GM23248 (cell line): ENCODE measurements at regions not wholly inside any gene's neighbourhood (a gene's known extent, or its start where the extent isn't known, plus 50 kb on each side); places are given as distances from the start of the nearest gene placed in this dataset.
"Not testable (repeated sequence)": the region's sequence is repeated elsewhere in the genome, so short reads cannot be mapped to it uniquely, and the experiment has no call there.

Source experiments
- DNase-seq: peaks from one replicate; pipeline ENCODE4 v3.0.0-alpha.2; 2015
- H2AFZ ChIP-seq: fragments of 200-600 bp; sonication (generic); 2 replicates; pipeline ENCODE4 v1.6.1; 2016; ENCODE audit warnings: antibody characterized with exemption
- H3F3A ChIP-seq: fragments of 200-600 bp; sonication (generic); 2 replicates; pipeline ENCODE4 v1.6.1; 2016; ENCODE audit warnings: mild to moderate bottlenecking, antibody characterized with exemption, mixed run types; ENCODE audit not compliant: insufficient read depth
- H3K27ac ChIP-seq: fragments of 200-600 bp; sonication (generic); 2 replicates; pipeline ENCODE4 v1.5.1; 2016; ENCODE audit warnings: mild to moderate bottlenecking
- H3K27me3 ChIP-seq: fragments of 200-600 bp; sonication (generic); replicated peaks from 2 replicates; pipeline ENCODE4 v1.6.1; 2016; ENCODE audit warnings: mild to moderate bottlenecking; ENCODE audit not compliant: insufficient read depth
- H3K36me3 ChIP-seq: fragments of 200-600 bp; sonication (generic); 2 replicates; pipeline ENCODE4 v1.6.1; 2016; ENCODE audit warnings: low read depth, mild to moderate bottlenecking
- H3K4me1 ChIP-seq: fragments of 200-600 bp; sonication (generic); 2 replicates; pipeline ENCODE4 v1.6.1; 2016; ENCODE audit warnings: mild to moderate bottlenecking; ENCODE audit not compliant: insufficient read depth
- H3K4me2 ChIP-seq: fragments of 200-600 bp; sonication (generic); one replicate; pipeline ENCODE4 v1.6.1; 2016; ENCODE audit warnings: mild to moderate bottlenecking; ENCODE audit not compliant: unreplicated experiment
- H3K4me3 ChIP-seq: fragments of 200-600 bp; sonication (generic); 2 replicates; pipeline ENCODE4 v1.5.1; 2016; ENCODE audit warnings: mild to moderate bottlenecking
- H3K79me2 ChIP-seq: fragments of 200-600 bp; sonication (generic); 2 replicates; pipeline ENCODE4 v1.6.1; 2016; ENCODE audit warnings: mild to moderate bottlenecking; ENCODE audit not compliant: insufficient read depth
- H3K9ac ChIP-seq: fragments of 200-600 bp; sonication (generic); 2 replicates; pipeline ENCODE4 v1.6.1; 2016; ENCODE audit warnings: mild to moderate bottlenecking
- H3K9me2 ChIP-seq: fragments of 200-600 bp; sonication (generic); 2 replicates; pipeline ENCODE4 v1.6.1; 2016; ENCODE audit warnings: mixed run types, mild to moderate bottlenecking, moderate library complexity; ENCODE audit not compliant: insufficient read depth
- H3K9me3 ChIP-seq: fragments of 200-600 bp; sonication (generic); one replicate; pipeline ENCODE4 v1.6.1; 2017; ENCODE audit warnings: low read depth
- H4K20me1 ChIP-seq: fragments of 200-600 bp; sonication (generic); 2 replicates; pipeline ENCODE4 v1.6.0; 2016; ENCODE audit not compliant: insufficient read depth
- EZH2 ChIP-seq: fragments of 200-600 bp; sonication (generic); IDR thresholded peaks from 2 replicates; pipeline ENCODE4 v1.6.1; 2018; ENCODE audit warnings: antibody characterized with exemption, mild to moderate bottlenecking; ENCODE audit not compliant: insufficient read depth, poor library complexity, severe bottlenecking
- EZH2phosphoT487 ChIP-seq: fragments of 200-600 bp; sonication (generic); IDR thresholded peaks from 2 replicates; pipeline ENCODE4 v1.6.1; 2018; ENCODE audit warnings: antibody characterized with exemption, moderate library complexity, mild to moderate bottlenecking, low read depth; ENCODE audit not compliant: insufficient read depth
- WGBS, 2 experiments: methylation state at CpG; one replicate each; pipeline ENCODE4 v1.1.6; 2015 to 2017; ENCODE audit warnings: low lambda C conversion rate in 2 of 2, low coverage in 1 of 2; ENCODE audit errors: missing lambda C conversion rate in 2 of 2; 5-methylcytosine and 5-hydroxymethylcytosine counted together
- in situ Hi-C: fragments of 300-500 bp; cut with MboI; formaldehyde crosslinking; loops from 2 replicates; pipeline ENCODE4 v1.15.0; 2020

- Histone ChIP-seq H3K36me3 (no peaks in the 10 kb centered on the region), H3K4me2 (no peak overlapping the region), H3K79me2 (no peaks in the 10 kb centered on the region), H3K27ac (no peak overlapping the region), H3K9ac (no peak overlapping the region), H4K20me1 (no peaks in the 10 kb centered on the region), H3K27me3 (no peaks in the 10 kb centered on the region), H3F3A (no peaks in the 10 kb centered on the region), H3K4me1 (no peaks in the 10 kb centered on the region), H3K9me3 (no peaks in the 10 kb centered on the region), H3K9me2 (no peaks in the 10 kb centered on the region), H2AFZ (no peak overlapping the region), H3K4me3 (no peak overlapping the region)
- in situ Hi-C loops, result no loop called here
- TF ChIP-seq EZH2phosphoT487, result no peak
- 55 to 56% methylated on average over 5 of the region's 5 CpGs for WGBS, 2 experiments
- no peak for DNase-seq
These were observed 295.2 kb upstream of the LRP1B start for GRCh38 chr2:142426064-142426463.

- no peak for DNase-seq
- Histone ChIP-seq H3K79me2 (no peaks in the 10 kb centered on the region), H3K9me2 (no peaks in the 10 kb centered on the region), H3K4me2 (no peak overlapping the region), H3K4me1 (no peaks in the 10 kb centered on the region), H3K9ac (no peak overlapping the region), H2AFZ (no peak overlapping the region), H3F3A (no peaks in the 10 kb centered on the region), H3K9me3 (no peaks in the 10 kb centered on the region), H3K27ac (no peak overlapping the region), H3K27me3 (no peaks in the 10 kb centered on the region), H3K4me3 (no peak overlapping the region), H4K20me1 (no peaks in the 10 kb centered on the region), H3K36me3 (no peaks in the 10 kb centered on the region)
- in situ Hi-C loops, result no loop called here
- 4% methylated on average over 3 of the region's 3 CpGs for WGBS, 2 experiments
- TF ChIP-seq EZH2phosphoT487, result no peak
- TF ChIP-seq EZH2, result no peak
These were observed 294.7 kb upstream of the LRP1B start for GRCh38 chr2:142425551-142425950.

- no peaks in the 10 kb centered on the region for H4K20me1 ChIP-seq
These were observed 292.8 kb upstream of the LRP1B start for GRCh38 chr2:142423603-142424002.

GRCh38 chr2:142422769-142423168 is 292.0 kb upstream of the LRP1B start:
- Histone ChIP-seq H3K9me3 (no peaks in the 10 kb centered on the region), H2AFZ (no peak overlapping the region), H3K4me2 (no peak overlapping the region), H3K9ac (no peak overlapping the region), H3K27me3 (no peaks in the 10 kb centered on the region), H3K36me3 (no peaks in the 10 kb centered on the region), H3K79me2 (no peaks in the 10 kb centered on the region), H3K9me2 (no peaks in the 10 kb centered on the region), H3K4me3 (no peak overlapping the region), H4K20me1 (no peaks in the 10 kb centered on the region), H3F3A (no peaks in the 10 kb centered on the region), H3K27ac (no peak overlapping the region), H3K4me1 (no peaks in the 10 kb centered on the region)
- DNase-seq, result no peak
- in situ Hi-C loops, result no loop called here
- TF ChIP-seq EZH2phosphoT487 (no peak), EZH2 (no peak)
- 14 to 18% methylated on average over 2 of the region's 2 CpGs for WGBS, 2 experiments

More at GRCh38 chr2:142423603-142424002, 292.8 kb upstream of the LRP1B start:
- H3K27ac ChIP-seq, result no peak overlapping the region
- H3K9ac ChIP-seq, result no peak overlapping the region
- H3K4me2 ChIP-seq, result no peak overlapping the region
- 6 to 14% methylated on average over 1 of the region's 1 CpG for WGBS, 2 experiments
- H3K27me3 ChIP-seq, result no peaks in the 10 kb centered on the region
- no peak overlapping the region for H3K4me3 ChIP-seq
- no peak for TF ChIP-seq EZH2
- no peak for TF ChIP-seq EZH2phosphoT487
- H2AFZ ChIP-seq, result no peak overlapping the region
- H3K9me2 ChIP-seq, result no peaks in the 10 kb centered on the region
- H3K79me2 ChIP-seq, result no peaks in the 10 kb centered on the region
- DNase-seq, result no peak
- in situ Hi-C loops, result no loop called here
- no peaks in the 10 kb centered on the region for H3K36me3 ChIP-seq
- H3K4me1 ChIP-seq, result no peaks in the 10 kb centered on the region
- H3K9me3 ChIP-seq, result no peaks in the 10 kb centered on the region
- H3F3A ChIP-seq, result no peaks in the 10 kb centered on the region

- Histone ChIP-seq H3K9ac (no peak overlapping the region), H4K20me1 (no peaks in the 10 kb centered on the region), H3K27ac (no peak overlapping the region), H3K9me2 (no peaks in the 10 kb centered on the region), H3K4me1 (no peaks in the 10 kb centered on the region), H3K9me3 (no peaks in the 10 kb centered on the region), H3K27me3 (no peaks in the 10 kb centered on the region), H3K4me3 (no peak overlapping the region), H3K79me2 (no peaks in the 10 kb centered on the region), H2AFZ (no peak overlapping the region), H3K4me2 (no peak overlapping the region), H3F3A (no peaks in the 10 kb centered on the region), H3K36me3 (no peaks in the 10 kb centered on the region)
- DNase-seq, result no peak
- 33 to 36% methylated on average over 6 of the region's 6 CpGs for WGBS, 2 experiments
- in situ Hi-C loops, result no loop called here
- no peak for TF ChIP-seq EZH2phosphoT487
- TF ChIP-seq EZH2, result no peak
These were observed 291.2 kb upstream of the LRP1B start for GRCh38 chr2:142422041-142422440.

- H3K9ac ChIP-seq, in situ Hi-C loops, H3K4me3 ChIP-seq, H3K27me3 ChIP-seq, H2AFZ ChIP-seq, H3K9me3 ChIP-seq, DNase-seq, H3K27ac ChIP-seq, H3K79me2 ChIP-seq, H3K4me2 ChIP-seq, H4K20me1 ChIP-seq, H3K4me1 ChIP-seq, H3F3A ChIP-seq, H3K9me2 ChIP-seq, H3K36me3 ChIP-seq: not testable (repeated sequence)
- WGBS, 2 experiments, result 41 to 43% methylated on average over 4 of the region's 4 CpGs
These were observed 287.9 kb upstream of the LRP1B start for GRCh38 chr2:142418699-142419098.
